Neural progenitor cell (in vitro differentiated cells): ENCODE measurements at regions not wholly inside any gene's neighbourhood (a gene's known extent, or its start where the extent isn't known, plus 50 kb on each side); places are given as distances from the start of the nearest gene placed in this dataset.

Experiments used
- DNase-seq: peaks from one replicate; pipeline ENCODE4 v3.0.0-alpha.2; 2016; ENCODE audit warnings: low spot score
- H2AFZ ChIP-seq: fragments of 200-600 bp; sonication (generic); replicated peaks from 2 replicates; pipeline ENCODE4 v1.6.1; 2016; ENCODE audit warnings: antibody characterized with exemption
- H3F3A ChIP-seq: fragments of 200-600 bp; sonication (generic); 2 replicates; pipeline ENCODE4 v1.6.1; 2016; ENCODE audit warnings: antibody characterized with exemption, low read depth
- H3K27ac ChIP-seq: fragments of 200-600 bp; sonication (generic); 2 replicates; pipeline ENCODE4 v1.5.1; 2016; ENCODE audit warnings: mild to moderate bottlenecking
- H3K27me3 ChIP-seq: fragments of 200-600 bp; sonication (generic); 2 replicates; pipeline ENCODE4 v1.6.1; 2016; ENCODE audit warnings: mild to moderate bottlenecking, moderate library complexity
- H3K36me3 ChIP-seq: fragments of 200-600 bp; sonication (generic); 2 replicates; pipeline ENCODE4 v1.5.1; 2016
- H3K4me1 ChIP-seq: fragments of 200-600 bp; sonication (generic); 2 replicates; pipeline ENCODE4 v1.6.1; 2016; ENCODE audit warnings: mixed run types
- H3K4me2 ChIP-seq: fragments of 200-600 bp; sonication (generic); 2 replicates; pipeline ENCODE4 v1.6.1; 2016
- H3K4me3 ChIP-seq: fragments of 200-600 bp; sonication (generic); 2 replicates; pipeline ENCODE4 v1.5.1; 2016
- H3K79me2 ChIP-seq: fragments of 200-600 bp; sonication (generic); 2 replicates; pipeline ENCODE4 v1.6.1; 2016; ENCODE audit warnings: low read depth
- H3K9ac ChIP-seq: fragments of 200-600 bp; sonication (generic); 2 replicates; pipeline ENCODE4 v1.6.1; 2016
- H3K9me3 ChIP-seq: fragments of 200-600 bp; sonication (generic); 2 replicates; pipeline ENCODE4 v1.5.1; 2016; ENCODE audit warnings: low read depth
- H4K20me1 ChIP-seq: fragments of 200-600 bp; sonication (generic); 2 replicates; pipeline ENCODE4 v1.6.1; 2016; ENCODE audit warnings: low read depth
- H3K27ac Mint-ChIP-seq: 3 replicates; pipeline ENCODE4 v1.8.0; 2021; ENCODE audit warnings: mixed read lengths
- H3K27me3 Mint-ChIP-seq: 2 replicates; pipeline ENCODE4 v1.8.0; 2022; ENCODE audit warnings: low read depth, mild to moderate bottlenecking, inconsistent platforms, moderate library complexity, mixed read lengths; ENCODE audit not compliant: insufficient read depth
- H3K36me3 Mint-ChIP-seq: 3 replicates; pipeline ENCODE4 v1.8.0; 2021; ENCODE audit warnings: mixed read lengths
- H3K4me1 Mint-ChIP-seq: 3 replicates; pipeline ENCODE4 v1.8.0; 2021; ENCODE audit warnings: mixed read lengths
- H3K4me3 Mint-ChIP-seq: 3 replicates; pipeline ENCODE4 v1.8.0; 2021; ENCODE audit warnings: mild to moderate bottlenecking, moderate library complexity, mixed read lengths
- H3K9me3 Mint-ChIP-seq: 3 replicates; pipeline ENCODE4 v1.8.0; 2020; ENCODE audit warnings: mixed read lengths
- EZH2 ChIP-seq: fragments of 200-600 bp; sonication (generic); IDR thresholded peaks from 2 replicates; pipeline ENCODE4 v1.6.1; 2017; ENCODE audit warnings: antibody characterized with exemption, mild to moderate bottlenecking, moderate library complexity
- EZH2phosphoT487 ChIP-seq: fragments of 200-600 bp; sonication (generic); IDR thresholded peaks from 2 replicates; pipeline ENCODE4 v1.6.1; 2017; ENCODE audit warnings: antibody characterized with exemption
- TF ChIP-seq, protein P1 (sequence below): fragments of 200-600 bp; sonication (generic); IDR thresholded peaks from 2 replicates; pipeline ENCODE4 v1.5.1; 2017; ENCODE audit warnings: antibody characterized with exemption, mild to moderate bottlenecking

DNA sequence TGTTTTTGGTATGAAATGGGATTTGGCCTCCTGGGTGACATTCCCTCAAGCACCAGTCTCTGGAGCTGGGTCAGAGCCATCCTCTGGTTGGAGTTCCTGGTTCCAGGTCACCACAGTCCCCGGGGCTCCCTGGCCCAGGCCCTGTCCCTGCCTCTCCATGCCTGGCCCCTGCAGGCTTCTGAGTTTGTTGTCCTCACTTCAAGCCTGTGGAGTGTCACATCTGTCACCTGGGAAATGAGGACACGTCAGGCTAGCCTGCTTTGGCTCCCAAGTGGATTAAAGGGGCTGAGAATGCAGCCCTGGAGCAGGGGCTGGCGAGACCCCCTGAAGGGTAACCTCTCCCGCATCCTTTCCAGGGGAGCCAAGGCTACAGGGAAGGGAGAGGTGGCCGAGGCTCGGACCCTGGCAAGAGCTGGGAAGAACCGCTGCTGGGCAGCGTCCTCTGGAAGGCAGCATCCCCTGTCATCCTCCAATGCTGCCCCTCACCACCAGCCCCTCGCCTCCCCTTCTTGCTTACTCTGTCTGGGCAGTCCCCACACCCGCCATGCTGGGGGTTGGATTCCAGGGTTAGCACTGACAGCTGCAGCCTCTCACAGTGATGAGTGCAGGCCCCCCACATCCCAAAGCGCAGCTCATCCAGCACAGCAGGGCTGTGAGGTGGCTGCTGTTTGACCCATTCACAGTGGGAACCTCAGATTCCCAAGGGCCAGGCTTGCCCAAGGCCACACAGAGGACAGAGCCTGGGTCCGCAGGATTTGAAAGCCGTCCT lies 75.5 kb upstream of the IQSEC1 start:
- no peaks in the 10 kb centered on the region for H3K9me3 Mint-ChIP-seq
- H3K27me3 Mint-ChIP-seq, result peaks cover 13% of the 10 kb centered on the region
- Histone ChIP-seq H3K9ac (no peak overlapping the region), H4K20me1 (no peaks in the 10 kb centered on the region), H3K36me3 (no peaks in the 10 kb centered on the region), H3K4me2 (no peak overlapping the region), H3K27me3 (no peaks in the 10 kb centered on the region), H3K4me3 (no peak overlapping the region), H3K27ac (no peak overlapping the region), H2AFZ (no peak overlapping the region), H3K79me2 (no peaks in the 10 kb centered on the region), H3K4me1 (no peaks in the 10 kb centered on the region), H3F3A (no peaks in the 10 kb centered on the region), H3K9me3 (no peaks in the 10 kb centered on the region)
- H3K27ac Mint-ChIP-seq, result no peak overlapping the region
- H3K36me3 Mint-ChIP-seq, result no peaks in the 10 kb centered on the region
- no peak overlapping the region for H3K4me3 Mint-ChIP-seq
- peak; percentile 9 for DNase-seq
- TF ChIP-seq, protein P1, sequence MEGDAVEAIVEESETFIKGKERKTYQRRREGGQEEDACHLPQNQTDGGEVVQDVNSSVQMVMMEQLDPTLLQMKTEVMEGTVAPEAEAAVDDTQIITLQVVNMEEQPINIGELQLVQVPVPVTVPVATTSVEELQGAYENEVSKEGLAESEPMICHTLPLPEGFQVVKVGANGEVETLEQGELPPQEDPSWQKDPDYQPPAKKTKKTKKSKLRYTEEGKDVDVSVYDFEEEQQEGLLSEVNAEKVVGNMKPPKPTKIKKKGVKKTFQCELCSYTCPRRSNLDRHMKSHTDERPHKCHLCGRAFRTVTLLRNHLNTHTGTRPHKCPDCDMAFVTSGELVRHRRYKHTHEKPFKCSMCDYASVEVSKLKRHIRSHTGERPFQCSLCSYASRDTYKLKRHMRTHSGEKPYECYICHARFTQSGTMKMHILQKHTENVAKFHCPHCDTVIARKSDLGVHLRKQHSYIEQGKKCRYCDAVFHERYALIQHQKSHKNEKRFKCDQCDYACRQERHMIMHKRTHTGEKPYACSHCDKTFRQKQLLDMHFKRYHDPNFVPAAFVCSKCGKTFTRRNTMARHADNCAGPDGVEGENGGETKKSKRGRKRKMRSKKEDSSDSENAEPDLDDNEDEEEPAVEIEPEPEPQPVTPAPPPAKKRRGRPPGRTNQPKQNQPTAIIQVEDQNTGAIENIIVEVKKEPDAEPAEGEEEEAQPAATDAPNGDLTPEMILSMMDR, result no peak
- TF ChIP-seq EZH2 (no peak), EZH2phosphoT487 (no peak)
- peaks cover 9% of the 10 kb centered on the region for H3K4me1 Mint-ChIP-seq

DNA sequence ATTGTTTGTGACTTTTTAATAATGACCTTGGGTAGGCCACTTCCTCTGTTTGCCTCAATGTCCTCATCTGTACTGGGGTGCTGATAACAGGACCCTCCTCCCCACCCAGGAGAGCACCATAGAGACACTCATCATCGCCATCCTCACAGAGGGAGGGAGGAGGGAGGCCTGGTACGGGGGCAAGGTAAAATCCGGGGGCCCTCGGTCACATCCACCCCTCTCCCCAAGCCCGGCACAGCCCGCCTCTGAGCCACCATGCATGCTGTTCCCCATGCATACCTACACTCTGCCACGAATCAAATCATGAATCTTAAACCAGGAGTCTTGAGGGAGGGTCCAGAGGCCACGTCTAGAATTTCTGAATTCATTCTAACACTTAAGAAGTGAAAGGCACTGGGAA lies 74.9 kb upstream of the IQSEC1 start:
- H3K79me2 ChIP-seq, result no peaks in the 10 kb centered on the region
- H3K4me2 ChIP-seq, result no peak overlapping the region
- TF ChIP-seq EZH2phosphoT487, result no peak
- TF ChIP-seq, protein P1, result no peak
- TF ChIP-seq EZH2, result no peak
- no peaks in the 10 kb centered on the region for H3K27me3 ChIP-seq
- H3F3A ChIP-seq, result no peaks in the 10 kb centered on the region
- no peak for DNase-seq
- H3K4me1 ChIP-seq, result no peaks in the 10 kb centered on the region
- Mint-ChIP-seq H3K9me3 (no peaks in the 10 kb centered on the region), H3K4me3 (no peak overlapping the region), H3K4me1 (peaks cover 9% of the 10 kb centered on the region), H3K27ac (no peak overlapping the region), H3K27me3 (peaks cover 13% of the 10 kb centered on the region), H3K36me3 (no peaks in the 10 kb centered on the region)
- H3K9ac ChIP-seq, result no peak overlapping the region
- no peak overlapping the region for H2AFZ ChIP-seq
- H4K20me1 ChIP-seq, result peaks cover 3% of the 10 kb centered on the region
- no peak overlapping the region for H3K27ac ChIP-seq
- H3K4me3 ChIP-seq, result no peak overlapping the region
- no peaks in the 10 kb centered on the region for H3K9me3 ChIP-seq
- H3K36me3 ChIP-seq, result no peaks in the 10 kb centered on the region

DNA sequence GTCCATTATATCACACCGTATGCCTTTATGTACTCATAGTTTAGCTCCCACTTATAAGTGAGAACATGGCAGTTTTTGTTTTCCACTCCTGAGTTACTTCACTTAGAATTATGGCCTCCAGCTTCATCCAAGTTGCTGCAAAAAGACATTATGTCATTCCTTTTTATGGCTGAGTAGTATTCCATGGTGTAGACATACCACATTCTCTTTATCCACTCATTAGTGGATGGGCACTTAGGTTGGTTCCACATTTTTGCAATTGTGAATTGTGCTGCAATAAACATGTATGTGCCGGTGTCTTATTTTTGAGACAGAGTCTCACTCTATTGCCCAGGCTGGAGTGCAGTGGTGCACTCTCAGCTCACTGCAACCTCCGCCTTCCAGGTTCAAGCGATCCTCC lies 74.1 kb upstream of the IQSEC1 start:
- Mint-ChIP-seq H3K27me3 (peaks cover 16% of the 10 kb centered on the region), H3K36me3 (no peaks in the 10 kb centered on the region), H3K27ac (no peak overlapping the region), H3K9me3 (no peaks in the 10 kb centered on the region), H3K4me3 (no peak overlapping the region), H3K4me1 (peaks cover 8% of the 10 kb centered on the region)
- Histone ChIP-seq H3K4me1 (no peaks in the 10 kb centered on the region), H4K20me1 (peaks cover 11% of the 10 kb centered on the region), H3K9me3 (no peaks in the 10 kb centered on the region), H2AFZ (no peak overlapping the region), H3K4me2 (no peak overlapping the region), H3K4me3 (no peak overlapping the region), H3K9ac (no peak overlapping the region), H3K36me3 (no peaks in the 10 kb centered on the region), H3K27me3 (no peaks in the 10 kb centered on the region), H3K27ac (no peak overlapping the region), H3F3A (no peaks in the 10 kb centered on the region), H3K79me2 (no peaks in the 10 kb centered on the region)
- DNase-seq, result no peak
- TF ChIP-seq EZH2phosphoT487 (no peak), EZH2 (no peak)
- TF ChIP-seq, protein P1, result no peak
